ENCODE measurements at regions not wholly inside any gene's neighbourhood (a gene's known extent, or its start where the extent isn't known, plus 50 kb on each side); places are given as distances from the start of the nearest gene placed in this dataset.

DNA sequence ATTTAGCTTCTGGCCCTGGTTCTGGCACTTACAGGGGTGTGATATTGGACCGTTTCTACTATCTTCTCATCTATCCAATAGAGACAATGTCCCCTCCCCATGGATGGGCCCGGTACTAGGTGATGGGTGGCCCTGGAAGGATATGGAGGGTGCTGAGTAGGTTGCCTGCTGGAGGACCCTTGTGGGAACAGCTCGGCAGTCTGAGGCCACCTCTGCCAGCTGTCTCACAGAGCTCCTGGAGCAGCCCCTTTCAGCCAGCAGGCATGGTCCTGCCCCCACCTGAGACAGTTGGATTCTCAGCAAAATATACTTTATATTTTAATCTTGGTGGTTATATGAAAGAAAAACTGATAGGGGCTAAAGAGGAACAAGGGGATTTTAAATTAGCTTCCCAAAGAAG lies 101.0 kb upstream of the LMO4 start:
- no peaks in the 10 kb centered on the region for H3K9me3 ChIP-seq
- no peaks in the 10 kb centered on the region for H3K4me1 ChIP-seq
- DNase-seq, result no peak
- H3K27ac ChIP-seq, result no peak overlapping the region
- in situ Hi-C loops (cut with MboI; ENCODE audit: low sequenced_read_pairs in 4 of 4), result no loop called here
- no peaks in the 10 kb centered on the region for H3K27me3 ChIP-seq
- ATAC-seq, result no peak
- intact Hi-C loops (cut with DNase I; ENCODE audit: low total_unique reads), result no loop called here
- no peaks in the 10 kb centered on the region for H3K36me3 ChIP-seq
- TF ChIP-seq, protein P1, sequence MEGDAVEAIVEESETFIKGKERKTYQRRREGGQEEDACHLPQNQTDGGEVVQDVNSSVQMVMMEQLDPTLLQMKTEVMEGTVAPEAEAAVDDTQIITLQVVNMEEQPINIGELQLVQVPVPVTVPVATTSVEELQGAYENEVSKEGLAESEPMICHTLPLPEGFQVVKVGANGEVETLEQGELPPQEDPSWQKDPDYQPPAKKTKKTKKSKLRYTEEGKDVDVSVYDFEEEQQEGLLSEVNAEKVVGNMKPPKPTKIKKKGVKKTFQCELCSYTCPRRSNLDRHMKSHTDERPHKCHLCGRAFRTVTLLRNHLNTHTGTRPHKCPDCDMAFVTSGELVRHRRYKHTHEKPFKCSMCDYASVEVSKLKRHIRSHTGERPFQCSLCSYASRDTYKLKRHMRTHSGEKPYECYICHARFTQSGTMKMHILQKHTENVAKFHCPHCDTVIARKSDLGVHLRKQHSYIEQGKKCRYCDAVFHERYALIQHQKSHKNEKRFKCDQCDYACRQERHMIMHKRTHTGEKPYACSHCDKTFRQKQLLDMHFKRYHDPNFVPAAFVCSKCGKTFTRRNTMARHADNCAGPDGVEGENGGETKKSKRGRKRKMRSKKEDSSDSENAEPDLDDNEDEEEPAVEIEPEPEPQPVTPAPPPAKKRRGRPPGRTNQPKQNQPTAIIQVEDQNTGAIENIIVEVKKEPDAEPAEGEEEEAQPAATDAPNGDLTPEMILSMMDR (IDR thresholded peaks at IDR 0.05 in 4 of 5, conservative IDR thresholded peaks at IDR 0.05 in 1 of 5), result no peak
- TF ChIP-seq POLR2A (IDR thresholded peaks at IDR 0.05), result no peak
- no peak overlapping the region for H3K4me3 ChIP-seq

DNA sequence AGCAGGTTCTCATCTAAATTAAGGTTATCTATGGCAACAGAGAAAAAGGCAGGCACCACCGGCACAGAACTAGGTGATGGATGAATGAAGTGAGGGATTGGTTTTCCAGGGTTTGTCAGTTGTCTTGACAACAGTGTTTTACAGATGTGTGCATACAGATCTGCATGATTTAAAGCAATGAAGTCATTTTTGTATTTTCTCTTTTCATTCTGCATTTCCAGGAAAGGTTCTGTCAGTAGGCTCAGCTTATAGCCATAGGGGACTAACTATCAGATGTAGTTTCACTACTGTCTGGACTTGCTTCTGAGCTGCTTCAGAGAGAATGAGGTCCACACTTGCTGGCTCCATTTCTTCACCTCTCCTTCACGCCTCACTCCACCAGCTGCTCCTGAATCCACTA lies 98.2 kb upstream of the LMO4 start:
- H3K27me3 ChIP-seq, result no peaks in the 10 kb centered on the region
- H3K4me3 ChIP-seq, result no peak overlapping the region
- intact Hi-C loops (cut with DNase I; ENCODE audit: low total_unique reads), result no loop called here
- no peaks in the 10 kb centered on the region for H3K9me3 ChIP-seq
- ATAC-seq (no peak), DNase-seq (no peak)
- H3K27ac ChIP-seq, result no peak overlapping the region
- in situ Hi-C loops (cut with MboI; ENCODE audit: low sequenced_read_pairs in 4 of 4), result no loop called here
- H3K4me1 ChIP-seq, result no peaks in the 10 kb centered on the region
- TF ChIP-seq, protein P1 (IDR thresholded peaks at IDR 0.05 in 4 of 5, conservative IDR thresholded peaks at IDR 0.05 in 1 of 5), result no peak
- no peak for TF ChIP-seq POLR2A (IDR thresholded peaks at IDR 0.05)
- H3K36me3 ChIP-seq, result no peaks in the 10 kb centered on the region

DNA sequence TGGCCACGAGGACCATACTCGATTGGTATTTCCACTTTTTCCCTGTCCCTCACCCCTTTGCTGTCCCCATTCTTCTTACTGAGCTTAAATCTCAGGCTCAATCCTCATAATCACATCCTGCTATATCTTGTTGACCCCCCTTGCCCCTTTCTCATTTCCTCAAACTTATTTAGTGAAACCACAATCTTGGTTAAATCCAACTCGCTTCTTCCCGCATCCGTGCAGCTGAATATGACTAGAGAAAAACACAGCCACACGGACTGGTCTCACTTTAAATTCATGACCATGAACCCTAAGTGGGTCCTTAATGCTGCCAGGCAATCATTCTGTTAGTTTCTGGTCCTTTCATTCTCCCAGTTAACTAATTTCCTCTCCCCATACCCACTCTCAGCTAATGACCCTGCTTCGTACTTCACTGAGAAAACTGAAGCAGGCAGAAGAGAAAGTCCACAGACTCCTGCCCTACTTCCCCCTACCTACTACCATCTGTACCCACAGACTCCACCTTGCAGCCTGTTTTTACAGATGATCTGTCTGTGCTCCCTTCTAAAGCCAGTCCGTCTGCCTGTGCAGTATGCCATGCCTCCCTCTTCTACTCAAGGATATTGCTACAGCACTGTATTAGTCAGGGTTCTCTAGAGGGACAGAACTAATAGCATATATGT lies 96.8 kb upstream of the LMO4 start:
- Histone ChIP-seq H3K4me1 (no peaks in the 10 kb centered on the region), H3K4me3 (no peak overlapping the region), H3K36me3 (no peaks in the 10 kb centered on the region), H3K9me3 (no peaks in the 10 kb centered on the region), H3K27me3 (no peaks in the 10 kb centered on the region), H3K27ac (no peak overlapping the region)
- in situ Hi-C loops (cut with MboI; ENCODE audit: low sequenced_read_pairs in 4 of 4), result no loop called here
- DNase-seq, result no peak
- intact Hi-C loops (cut with DNase I; ENCODE audit: low total_unique reads), result no loop called here
- TF ChIP-seq POLR2A (IDR thresholded peaks at IDR 0.05), result no peak
- TF ChIP-seq, protein P1 (IDR thresholded peaks at IDR 0.05 in 4 of 5, conservative IDR thresholded peaks at IDR 0.05 in 1 of 5), result no peak
- ATAC-seq, result no peak

DNA sequence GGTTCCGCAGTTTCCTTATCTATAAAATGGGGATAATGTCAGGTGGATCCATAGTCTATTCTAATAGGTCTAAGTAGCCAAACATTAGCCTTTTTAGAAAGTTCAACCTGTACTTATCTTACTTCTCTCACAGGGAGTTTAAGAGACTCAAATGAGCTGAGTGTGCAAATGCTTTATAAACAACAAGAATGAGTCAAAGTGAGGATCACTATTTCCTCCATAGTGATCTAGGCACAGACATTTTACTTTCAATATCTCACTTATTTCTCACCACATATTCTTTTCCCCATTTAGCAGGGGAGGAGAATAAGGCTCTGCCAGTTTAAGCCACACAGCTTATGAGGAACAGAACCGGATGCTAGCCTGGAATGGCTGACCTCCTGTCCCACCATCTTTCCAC lies 92.1 kb upstream of the LMO4 start:
- H3K27ac ChIP-seq, result no peak overlapping the region
- H3K27me3 ChIP-seq, result no peaks in the 10 kb centered on the region
- H3K36me3 ChIP-seq, result no peaks in the 10 kb centered on the region
- H3K4me1 ChIP-seq, result no peaks in the 10 kb centered on the region
- H3K9me3 ChIP-seq, result no peaks in the 10 kb centered on the region
- intact Hi-C loops (cut with DNase I; ENCODE audit: low total_unique reads) (no loop called here), in situ Hi-C loops (cut with MboI; ENCODE audit: low sequenced_read_pairs in 4 of 4) (no loop called here)
- DNase-seq (no peak), ATAC-seq (no peak)
- no peak overlapping the region for H3K4me3 ChIP-seq
- TF ChIP-seq, protein P1 (IDR thresholded peaks at IDR 0.05 in 4 of 5, conservative IDR thresholded peaks at IDR 0.05 in 1 of 5), result no peak
- no peak for TF ChIP-seq POLR2A (IDR thresholded peaks at IDR 0.05)
